ENCODE measurements at regions not wholly inside any gene's neighbourhood (a gene's known extent, or its start where the extent isn't known, plus 50 kb on each side); places are given as distances from the start of the nearest gene placed in this dataset.

DNA sequence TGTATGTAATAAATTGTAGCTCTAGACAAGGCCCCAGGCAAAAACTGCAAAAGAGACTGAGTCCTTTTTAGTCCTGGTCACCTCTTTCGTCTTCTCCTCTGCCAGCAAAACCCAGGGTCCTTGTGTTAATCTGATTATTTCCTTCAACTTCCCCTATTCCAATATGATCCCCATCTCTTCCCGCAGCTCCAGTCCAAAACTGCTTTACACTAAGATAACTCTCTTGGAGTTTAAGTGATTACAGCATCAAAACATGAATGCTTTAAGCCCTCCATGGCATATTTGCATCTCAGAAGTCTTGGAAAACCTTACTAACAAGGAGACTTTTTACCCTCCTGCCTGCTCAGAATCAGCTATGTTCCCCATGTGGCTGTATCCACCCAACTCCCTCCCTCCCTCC is 59.3 kb downstream of the MAGEA1 start:
- TF ChIP-seq, protein P1, sequence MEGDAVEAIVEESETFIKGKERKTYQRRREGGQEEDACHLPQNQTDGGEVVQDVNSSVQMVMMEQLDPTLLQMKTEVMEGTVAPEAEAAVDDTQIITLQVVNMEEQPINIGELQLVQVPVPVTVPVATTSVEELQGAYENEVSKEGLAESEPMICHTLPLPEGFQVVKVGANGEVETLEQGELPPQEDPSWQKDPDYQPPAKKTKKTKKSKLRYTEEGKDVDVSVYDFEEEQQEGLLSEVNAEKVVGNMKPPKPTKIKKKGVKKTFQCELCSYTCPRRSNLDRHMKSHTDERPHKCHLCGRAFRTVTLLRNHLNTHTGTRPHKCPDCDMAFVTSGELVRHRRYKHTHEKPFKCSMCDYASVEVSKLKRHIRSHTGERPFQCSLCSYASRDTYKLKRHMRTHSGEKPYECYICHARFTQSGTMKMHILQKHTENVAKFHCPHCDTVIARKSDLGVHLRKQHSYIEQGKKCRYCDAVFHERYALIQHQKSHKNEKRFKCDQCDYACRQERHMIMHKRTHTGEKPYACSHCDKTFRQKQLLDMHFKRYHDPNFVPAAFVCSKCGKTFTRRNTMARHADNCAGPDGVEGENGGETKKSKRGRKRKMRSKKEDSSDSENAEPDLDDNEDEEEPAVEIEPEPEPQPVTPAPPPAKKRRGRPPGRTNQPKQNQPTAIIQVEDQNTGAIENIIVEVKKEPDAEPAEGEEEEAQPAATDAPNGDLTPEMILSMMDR (IDR thresholded peaks at IDR 0.05), result no peak
- TF ChIP-seq POLR2A (IDR thresholded peaks at IDR 0.05) (no peak), POLR2AphosphoS5 (IDR thresholded peaks at IDR 0.05) (no peak)

All from breast epithelium (tissue), 3 donors.